ENCODE measurements at regions not wholly inside any gene's neighbourhood (a gene's known extent, or its start where the extent isn't known, plus 50 kb on each side); places are given as distances from the start of the nearest gene placed in this dataset.

- Histone ChIP-seq H3K4me1 (ENCODE audit: control insufficient read depth in 1 of 2, insufficient read depth in 2 of 2, low read length in 2 of 2) (no peaks in the 10 kb centered on the region), H2AFZ (ENCODE audit: insufficient read depth, low read depth, low read length, poor library complexity, severe bottlenecking) (no peak overlapping the region), H3K9me3 (replicated peaks in 1 of 2; ENCODE audit: control insufficient read depth in 1 of 2, insufficient read depth in 1 of 2, low read length in 2 of 2) (no peaks in the 10 kb centered on the region), H4K20me1 (ENCODE audit: insufficient read depth, low read length) (no peaks in the 10 kb centered on the region), H3K9ac (ENCODE audit: insufficient read depth, low read length, poor library complexity, severe bottlenecking) (no peak overlapping the region), H3K79me2 (ENCODE audit: insufficient read depth, low read length) (no peaks in the 10 kb centered on the region), H3K36me3 (replicated peaks in 1 of 2; ENCODE audit: control insufficient read depth in 1 of 2, insufficient read depth in 2 of 2, low read length in 2 of 2) (no peaks in the 10 kb centered on the region), H3K27ac (ENCODE audit: low read depth in 1 of 2, low read length in 2 of 2) (no peak overlapping the region), H3K4me2 (replicated peaks; ENCODE audit: extremely low read depth, low read length, poor library complexity, severe bottlenecking) (no peak overlapping the region), H3K4me3 (replicated peaks in 1 of 3; ENCODE audit: low read depth in 2 of 3, low read length in 3 of 3) (no peak overlapping the region), H3K27me3 (ENCODE audit: control insufficient read depth in 2 of 2, insufficient read depth in 2 of 2, low read length in 2 of 2) (no peaks in the 10 kb centered on the region)
- Mint-ChIP-seq H3K4me3 (no peak overlapping the region), H3K36me3 (no peaks in the 10 kb centered on the region), H3K27me3 (ENCODE audit: low read depth in 3 of 3) (peaks cover 2 to 9% (median 4%) of the 10 kb centered on the region in 3 donors), H3K9me3 (peaks cover 0 to 2% (median 0%) of the 10 kb centered on the region in 7 donors), H3K27ac (no peak overlapping the region), H3K4me1 (no peaks in the 10 kb centered on the region)
- DNase-seq: no peak
- TF ChIP-seq, protein P1, sequence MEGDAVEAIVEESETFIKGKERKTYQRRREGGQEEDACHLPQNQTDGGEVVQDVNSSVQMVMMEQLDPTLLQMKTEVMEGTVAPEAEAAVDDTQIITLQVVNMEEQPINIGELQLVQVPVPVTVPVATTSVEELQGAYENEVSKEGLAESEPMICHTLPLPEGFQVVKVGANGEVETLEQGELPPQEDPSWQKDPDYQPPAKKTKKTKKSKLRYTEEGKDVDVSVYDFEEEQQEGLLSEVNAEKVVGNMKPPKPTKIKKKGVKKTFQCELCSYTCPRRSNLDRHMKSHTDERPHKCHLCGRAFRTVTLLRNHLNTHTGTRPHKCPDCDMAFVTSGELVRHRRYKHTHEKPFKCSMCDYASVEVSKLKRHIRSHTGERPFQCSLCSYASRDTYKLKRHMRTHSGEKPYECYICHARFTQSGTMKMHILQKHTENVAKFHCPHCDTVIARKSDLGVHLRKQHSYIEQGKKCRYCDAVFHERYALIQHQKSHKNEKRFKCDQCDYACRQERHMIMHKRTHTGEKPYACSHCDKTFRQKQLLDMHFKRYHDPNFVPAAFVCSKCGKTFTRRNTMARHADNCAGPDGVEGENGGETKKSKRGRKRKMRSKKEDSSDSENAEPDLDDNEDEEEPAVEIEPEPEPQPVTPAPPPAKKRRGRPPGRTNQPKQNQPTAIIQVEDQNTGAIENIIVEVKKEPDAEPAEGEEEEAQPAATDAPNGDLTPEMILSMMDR (IDR thresholded peaks at IDR 0.05): no peak
- WGBS (ENCODE audit: insufficient coverage): 87% methylated on average over 6 of the region's 6 CpGs
- intact Hi-C loops (cut with micrococcal nuclease): no loop called here
Measured at GRCh38 chr10:131679926-131680325, 220.9 kb upstream of the PPP2R2D start.

- no peaks in the 10 kb centered on the region for H3K27me3 ChIP-seq (ENCODE audit: control insufficient read depth in 2 of 2, insufficient read depth in 2 of 2, low read length in 2 of 2)
- peaks cover 2 to 11% (median 4%) of the 10 kb centered on the region in 3 donors for H3K27me3 Mint-ChIP-seq (ENCODE audit: low read depth in 3 of 3)
- no peak overlapping the region for H3K4me3 Mint-ChIP-seq
- H3K9me3 Mint-ChIP-seq: peaks cover 0 to 2% (median 0%) of the 10 kb centered on the region in 7 donors
- H3K4me1 Mint-ChIP-seq: no peaks in the 10 kb centered on the region
- DNase-seq: no peak
- no peaks in the 10 kb centered on the region for H3K4me1 ChIP-seq (ENCODE audit: control insufficient read depth in 1 of 2, insufficient read depth in 2 of 2, low read length in 2 of 2)
- WGBS (ENCODE audit: insufficient coverage): no CpG with 5 or more reads among the region's 7 CpGs
- no peak overlapping the region for H3K27ac Mint-ChIP-seq
- no peaks in the 10 kb centered on the region for H3K36me3 ChIP-seq (replicated peaks in 1 of 2; ENCODE audit: control insufficient read depth in 1 of 2, insufficient read depth in 2 of 2, low read length in 2 of 2)
- H3K36me3 Mint-ChIP-seq: no peaks in the 10 kb centered on the region
- no peaks in the 10 kb centered on the region for H4K20me1 ChIP-seq (ENCODE audit: insufficient read depth, low read length)
- H2AFZ ChIP-seq (ENCODE audit: insufficient read depth, low read depth, low read length, poor library complexity, severe bottlenecking): no peak overlapping the region
- H3K27ac ChIP-seq (ENCODE audit: low read depth in 1 of 2, low read length in 2 of 2): no peak overlapping the region
- H3K4me3 ChIP-seq (replicated peaks in 1 of 3; ENCODE audit: low read depth in 2 of 3, low read length in 3 of 3): no peak overlapping the region
- H3K9me3 ChIP-seq (replicated peaks in 1 of 2; ENCODE audit: control insufficient read depth in 1 of 2, insufficient read depth in 1 of 2, low read length in 2 of 2): no peaks in the 10 kb centered on the region
- intact Hi-C loops (cut with micrococcal nuclease): no loop called here
- H3K4me2 ChIP-seq (replicated peaks; ENCODE audit: extremely low read depth, low read length, poor library complexity, severe bottlenecking): no peak overlapping the region
- no peak overlapping the region for H3K9ac ChIP-seq (ENCODE audit: insufficient read depth, low read length, poor library complexity, severe bottlenecking)
- no peaks in the 10 kb centered on the region for H3K79me2 ChIP-seq (ENCODE audit: insufficient read depth, low read length)
- TF ChIP-seq, protein P1 (IDR thresholded peaks at IDR 0.05): no peak
Measured at GRCh38 chr10:131681122-131681521, 219.7 kb upstream of the PPP2R2D start.

Measured in CD14-positive monocyte (primary cell).